HS-27A (cell line): ENCODE measurements at regions not wholly inside any gene's neighbourhood (a gene's known extent, or its start where the extent isn't known, plus 50 kb on each side); places are given as distances from the start of the nearest gene placed in this dataset.

Experiments
- DNase-seq: peaks from one replicate; pipeline ENCODE4 v3.0.0-alpha.2; 2012; ENCODE audit warnings: low read depth, missing footprints

- DNase-seq: no peak
These were observed 186.8 kb upstream of the GLI2 start for GRCh38 chr2:120548627-120549608.

GRCh38 chr2:120549841-120550240, 185.8 kb upstream of the GLI2 start:
- DNase-seq: no peak

GRCh38 chr2:120550282-120550681, 185.4 kb upstream of the GLI2 start:
- no peak for DNase-seq

- no peak for DNase-seq
These were observed 184.7 kb upstream of the GLI2 start for GRCh38 chr2:120550893-120551446.

- no peak for DNase-seq
These were observed 184.1 kb upstream of the GLI2 start for GRCh38 chr2:120551522-120551921.

GRCh38 chr2:120552079-120552478, 183.6 kb upstream of the GLI2 start:
- DNase-seq: no peak

GRCh38 chr2:120552800-120553481, 182.7 kb upstream of the GLI2 start:
- no peak for DNase-seq

GRCh38 chr2:120554625-120555032, 181.0 kb upstream of the GLI2 start:
- DNase-seq: no peak

GRCh38 chr2:120555092-120555491, 180.6 kb upstream of the GLI2 start:
- no peak for DNase-seq

- no peak for DNase-seq
These were observed 178.8 kb upstream of the GLI2 start for GRCh38 chr2:120556911-120557310.

- no peak for DNase-seq
These were observed 176.8 kb upstream of the GLI2 start for GRCh38 chr2:120558847-120559246.

GRCh38 chr2:120559401-120559800, 176.3 kb upstream of the GLI2 start:
- DNase-seq: peak; percentile 95

- DNase-seq: no peak
These were observed 175.3 kb upstream of the GLI2 start for GRCh38 chr2:120560330-120560729.

- no peak for DNase-seq
These were observed 174.2 kb upstream of the GLI2 start for GRCh38 chr2:120561379-120562035.

- DNase-seq: no peak
These were observed 173.3 kb upstream of the GLI2 start for GRCh38 chr2:120562218-120563005.

GRCh38 chr2:120563616-120564015, 172.1 kb upstream of the GLI2 start:
- DNase-seq: no peak

- DNase-seq: no peak
These were observed 171.2 kb upstream of the GLI2 start for GRCh38 chr2:120564213-120565094.

- DNase-seq: no peak
These were observed 170.6 kb upstream of the GLI2 start for GRCh38 chr2:120565095-120565460.

GRCh38 chr2:120565929-120566328, 169.7 kb upstream of the GLI2 start:
- no peak for DNase-seq

- no peak for DNase-seq
These were observed 169.2 kb upstream of the GLI2 start for GRCh38 chr2:120566331-120567035.
